ENCODE measurements at regions not wholly inside any gene's neighbourhood (a gene's known extent, or its start where the extent isn't known, plus 50 kb on each side); places are given as distances from the start of the nearest gene placed in this dataset.
"Not testable (repeated sequence)": the region's sequence is repeated elsewhere in the genome, so short reads cannot be mapped to it uniquely, and the experiment has no call there.

- Histone ChIP-seq H3K9me3 (no peaks in the 10 kb centered on the region), H3K27ac (no peak overlapping the region), H3K4me1 (no peaks in the 10 kb centered on the region), H3K9ac (ENCODE audit: low read depth in 2 of 2, low read length in 2 of 2) (no peak overlapping the region), H3K36me3 (no peaks in the 10 kb centered on the region), H3K27me3 (no peaks in the 10 kb centered on the region), H3K4me3 (no peak overlapping the region)
- intact Hi-C loops (cut with DNase I) = no loop called here
- DNase-seq = no peak
- TF ChIP-seq CTCF (IDR thresholded peaks at IDR 0.05) = no peak
Observed at GRCh38 chr10:109620396-109620795, 302.9 kb downstream of the XPNPEP1 start.

- no peak overlapping the region for H3K27ac ChIP-seq
- no peak for DNase-seq
- intact Hi-C loops (cut with DNase I) = no loop called here
Observed at GRCh38 chr10:109619914-109620313, 303.4 kb downstream of the XPNPEP1 start.

GRCh38 chr10:109618748-109619147, 304.6 kb downstream of the XPNPEP1 start:
- no peaks in the 10 kb centered on the region for H3K27me3 ChIP-seq
- no peak overlapping the region for H3K27ac ChIP-seq
- no peaks in the 10 kb centered on the region for H3K4me1 ChIP-seq
- intact Hi-C loops (cut with DNase I) = no loop called here
- no peak for DNase-seq
- no peak for TF ChIP-seq CTCF (IDR thresholded peaks at IDR 0.05)
- no peak overlapping the region for H3K4me3 ChIP-seq
- no peaks in the 10 kb centered on the region for H3K36me3 ChIP-seq
- no peak overlapping the region for H3K9ac ChIP-seq (ENCODE audit: low read depth in 2 of 2, low read length in 2 of 2)
- H3K9me3 ChIP-seq = no peaks in the 10 kb centered on the region

More at GRCh38 chr10:109619914-109620313, 303.4 kb downstream of the XPNPEP1 start:
- no peaks in the 10 kb centered on the region for H3K27me3 ChIP-seq
- no peak overlapping the region for H3K9ac ChIP-seq (ENCODE audit: low read depth in 2 of 2, low read length in 2 of 2)
- no peak overlapping the region for H3K4me3 ChIP-seq
- no peaks in the 10 kb centered on the region for H3K9me3 ChIP-seq
- H3K36me3 ChIP-seq = no peaks in the 10 kb centered on the region
- no peak for TF ChIP-seq CTCF (IDR thresholded peaks at IDR 0.05)
- no peaks in the 10 kb centered on the region for H3K4me1 ChIP-seq

GRCh38 chr10:109618301-109618700, 305.0 kb downstream of the XPNPEP1 start:
- Histone ChIP-seq H3K9ac (ENCODE audit: low read depth in 2 of 2, low read length in 2 of 2) (no peak overlapping the region), H3K4me1 (no peaks in the 10 kb centered on the region), H3K4me3 (no peak overlapping the region), H3K36me3 (no peaks in the 10 kb centered on the region), H3K27me3 (no peaks in the 10 kb centered on the region), H3K9me3 (no peaks in the 10 kb centered on the region), H3K27ac (no peak overlapping the region)
- DNase-seq = no peak
- no peak for TF ChIP-seq CTCF (IDR thresholded peaks at IDR 0.05)
- intact Hi-C loops (cut with DNase I) = no loop called here

GRCh38 chr10:109616359-109616980, 306.8 kb downstream of the XPNPEP1 start:
- no peak for TF ChIP-seq CTCF (IDR thresholded peaks at IDR 0.05)
- H3K4me1 ChIP-seq = no peaks in the 10 kb centered on the region
- intact Hi-C loops (cut with DNase I) = no loop called here
- no peak overlapping the region for H3K9ac ChIP-seq (ENCODE audit: low read depth in 2 of 2, low read length in 2 of 2)
- H3K9me3 ChIP-seq = no peaks in the 10 kb centered on the region
- H3K27me3 ChIP-seq = no peaks in the 10 kb centered on the region
- no peak overlapping the region for H3K27ac ChIP-seq
- H3K36me3 ChIP-seq = no peaks in the 10 kb centered on the region
- DNase-seq = no peak
- H3K4me3 ChIP-seq = no peak overlapping the region

- H3K27me3 ChIP-seq; H3K4me3 ChIP-seq; DNase-seq; H3K9me3 ChIP-seq; H3K36me3 ChIP-seq; H3K4me1 ChIP-seq; H3K9ac ChIP-seq (ENCODE audit: low read depth in 2 of 2, low read length in 2 of 2); H3K27ac ChIP-seq; intact Hi-C loops (cut with DNase I): not testable (repeated sequence)
Observed at GRCh38 chr10:109595356-109595755, 328.0 kb downstream of the XPNPEP1 start.

Measured in colonic mucosa (tissue), 4 donors.